ENCODE measurements at regions not wholly inside any gene's neighbourhood (a gene's known extent, or its start where the extent isn't known, plus 50 kb on each side); places are given as distances from the start of the nearest gene placed in this dataset.

DNA sequence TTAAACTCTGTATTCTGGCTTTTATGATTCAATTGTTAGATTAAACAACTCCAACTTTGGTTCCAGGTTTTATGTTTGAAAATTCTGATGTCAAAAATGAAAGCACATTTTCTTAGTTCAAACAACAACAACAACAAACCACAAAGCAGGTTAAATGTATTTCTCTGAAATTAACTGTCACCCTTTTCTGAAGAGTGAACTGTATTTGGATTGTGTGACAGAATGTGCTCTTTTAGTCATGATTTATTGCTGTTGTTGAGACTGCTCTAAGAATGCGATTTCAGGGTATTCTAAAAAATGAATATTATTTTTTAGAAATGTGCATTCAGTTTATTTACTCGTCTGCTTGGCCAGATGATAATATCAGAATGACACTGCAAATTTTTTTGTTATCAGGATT, 144.1 kb downstream of the GNAI1 start:
- no peak for TF ChIP-seq CTCF (IDR thresholded peaks at IDR 0.05; ENCODE audit: low read depth, low read length)
- in situ Hi-C loops (cut with HindIII; ENCODE audit: low sequenced_read_pairs): no loop called here
- DNase-seq (ENCODE audit: low read depth, low spot score): no peak
- no peak overlapping the region for H3K4me3 ChIP-seq (ENCODE audit: low read depth, low read length)

DNA sequence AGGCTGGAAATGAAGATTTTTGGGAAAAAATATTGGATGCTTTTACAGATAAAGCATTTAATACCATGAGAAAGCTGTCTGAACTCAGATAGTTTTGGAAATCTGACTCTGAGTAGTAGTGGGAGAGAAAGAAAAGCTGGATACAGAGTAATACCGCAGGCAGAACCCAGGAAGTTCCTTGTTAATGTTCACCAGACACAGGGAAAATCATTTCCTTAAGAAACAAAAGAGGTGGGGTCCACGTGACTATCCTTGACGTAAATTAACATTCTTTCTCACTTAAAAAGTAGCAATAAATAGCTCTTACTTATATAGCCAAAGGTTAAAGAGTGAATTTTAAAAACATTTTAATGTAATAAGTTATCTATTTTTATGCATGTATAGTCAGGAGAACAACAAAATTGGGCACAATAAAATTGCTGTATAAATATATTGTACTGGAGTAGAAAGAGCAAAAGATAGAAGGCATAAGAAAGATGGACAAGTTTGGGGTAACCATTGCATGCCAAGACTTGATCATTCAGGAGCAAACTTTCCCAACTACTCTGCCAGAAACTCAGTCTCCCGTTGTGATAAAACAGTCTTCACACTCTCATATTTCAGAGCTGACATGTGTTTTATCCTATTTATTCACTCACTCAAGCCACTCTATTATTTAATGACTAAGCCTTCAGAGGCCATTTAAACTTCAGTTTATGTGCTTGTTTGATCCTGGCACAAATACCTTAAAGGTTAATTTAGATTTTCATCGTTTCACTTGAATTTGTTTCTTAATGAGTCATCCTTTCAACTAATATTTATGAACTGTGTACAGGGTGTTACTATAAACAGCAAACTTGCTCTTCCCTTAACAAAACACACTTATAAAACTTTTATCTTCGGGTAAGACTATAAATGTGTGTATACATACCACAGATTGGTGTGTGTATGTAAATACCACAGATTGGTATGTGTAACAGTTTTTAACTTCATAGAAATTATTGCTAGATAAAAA, 143.1 kb downstream of the GNAI1 start:
- in situ Hi-C loops (cut with HindIII; ENCODE audit: low sequenced_read_pairs): no loop called here
- no peak for TF ChIP-seq CTCF (IDR thresholded peaks at IDR 0.05; ENCODE audit: low read depth, low read length)
- H3K4me3 ChIP-seq (ENCODE audit: low read depth, low read length): no peak overlapping the region
- peak; percentile 81 for DNase-seq (ENCODE audit: low read depth, low spot score)
